HG03520 (cell line): ENCODE measurements at regions not wholly inside any gene's neighbourhood (a gene's known extent, or its start where the extent isn't known, plus 50 kb on each side); places are given as distances from the start of the nearest gene placed in this dataset.
"Not testable (repeated sequence)": the region's sequence is repeated elsewhere in the genome, so short reads cannot be mapped to it uniquely, and the experiment has no call there.

Experiments
- ATAC-seq: cut with Tn5 transposase; IDR thresholded peaks from one replicate; pipeline ENCODE4 v1.9.1; 2021; ENCODE audit warnings: mild to moderate bottlenecking, moderate library complexity; ENCODE audit not compliant: unreplicated experiment

- ATAC-seq, result peak; percentile 44
Measured at GRCh38 chr5:112533362-112533761, 114.3 kb upstream of the EPB41L4A start.

GRCh38 chr5:112534067-112534583 lies 115.0 kb upstream of the EPB41L4A start:
- no peak for ATAC-seq

- ATAC-seq, result no peak
Measured at GRCh38 chr5:112534611-112535255, 115.7 kb upstream of the EPB41L4A start.

- ATAC-seq, result no peak
Measured at GRCh38 chr5:112535356-112535755, 116.3 kb upstream of the EPB41L4A start.

- ATAC-seq, result not testable (repeated sequence)
Measured at GRCh38 chr5:112544558-112544957, 125.5 kb upstream of the EPB41L4A start.

- no peak for ATAC-seq
Measured at GRCh38 chr5:112546946-112547592, 128.0 kb upstream of the EPB41L4A start.

GRCh38 chr5:112548246-112548881 lies 129.3 kb upstream of the EPB41L4A start:
- no peak for ATAC-seq

GRCh38 chr5:112549127-112549526 lies 130.1 kb upstream of the EPB41L4A start:
- peak; percentile 58 for ATAC-seq

- peak; percentile 26 for ATAC-seq
Measured at GRCh38 chr5:112549605-112550166, 130.6 kb upstream of the EPB41L4A start.

- ATAC-seq, result no peak
Measured at GRCh38 chr5:112551419-112552032, 132.4 kb upstream of the EPB41L4A start.

- no peak for ATAC-seq
Measured at GRCh38 chr5:112552216-112552615, 133.1 kb upstream of the EPB41L4A start.

GRCh38 chr5:112552791-112553190 lies 133.7 kb upstream of the EPB41L4A start:
- ATAC-seq, result no peak

GRCh38 chr5:112554101-112554977 lies 135.3 kb upstream of the EPB41L4A start:
- ATAC-seq, result no peak

- ATAC-seq, result no peak
Measured at GRCh38 chr5:112555197-112555596, 136.1 kb upstream of the EPB41L4A start.

GRCh38 chr5:112555691-112556090 lies 136.6 kb upstream of the EPB41L4A start:
- no peak for ATAC-seq

GRCh38 chr5:112559501-112559900 lies 140.4 kb upstream of the EPB41L4A start:
- not testable (repeated sequence) for ATAC-seq

GRCh38 chr5:112560371-112560770 lies 141.3 kb upstream of the EPB41L4A start:
- no peak for ATAC-seq

- no peak for ATAC-seq
Measured at GRCh38 chr5:112563169-112563826, 144.2 kb upstream of the EPB41L4A start.

- no peak for ATAC-seq
Measured at GRCh38 chr5:112566251-112566650, 147.2 kb upstream of the EPB41L4A start.

GRCh38 chr5:112569596-112569995 lies 150.5 kb upstream of the EPB41L4A start:
- ATAC-seq, result no peak
